NCI-H1417 (cell line): ENCODE measurements at regions not wholly inside any gene's neighbourhood (a gene's known extent, or its start where the extent isn't known, plus 50 kb on each side); places are given as distances from the start of the nearest gene placed in this dataset.
A peak's percentile ranks its signal among the peaks of the same experiment; 100 is the strongest.

Experiments
- DNase-seq, 3 experiments: peaks; one replicate each; lab custom pipeline; 2025; lab: John Stamatoyannopoulos, UW

- DNase-seq = no peak
These were observed 896.8 kb downstream of the EPHA7 start for GRCh38 chr6:92522589-92522988.

- DNase-seq = no peak
These were observed 897.8 kb downstream of the EPHA7 start for GRCh38 chr6:92521553-92521952.

- no peak for DNase-seq
These were observed 909.2 kb downstream of the EPHA7 start for GRCh38 chr6:92510137-92510536.

- DNase-seq = no peak
These were observed 911.8 kb downstream of the EPHA7 start for GRCh38 chr6:92507552-92507951.

- DNase-seq = peak in 2 of 3 experiments; percentile 1 to 55
These were observed 914.9 kb downstream of the EPHA7 start for GRCh38 chr6:92504509-92504908.

- peak in 1 of 3 experiments; percentile 3 for DNase-seq
These were observed 922.1 kb downstream of the EPHA7 start for GRCh38 chr6:92497281-92497680.

GRCh38 chr6:92496527-92496926 lies 922.8 kb downstream of the EPHA7 start:
- DNase-seq = no peak

- no peak for DNase-seq
These were observed 924.1 kb downstream of the EPHA7 start for GRCh38 chr6:92495242-92495641.

- DNase-seq = no peak
These were observed 933.9 kb downstream of the EPHA7 start for GRCh38 chr6:92485487-92485886.

GRCh38 chr6:92479831-92480230 lies 939.5 kb downstream of the EPHA7 start:
- peak in 1 of 3 experiments; percentile 34 for DNase-seq

GRCh38 chr6:92473056-92473455 lies 946.3 kb downstream of the EPHA7 start:
- DNase-seq = no peak

GRCh38 chr6:92469186-92469828 lies 950.1 kb downstream of the EPHA7 start:
- DNase-seq = no peak

- DNase-seq = no peak
These were observed 951.3 kb downstream of the EPHA7 start for GRCh38 chr6:92468066-92468465.

- no peak for DNase-seq
These were observed 959.2 kb downstream of the EPHA7 start for GRCh38 chr6:92460133-92460532.

- no peak for DNase-seq
These were observed 959.8 kb downstream of the EPHA7 start for GRCh38 chr6:92459606-92460005.

- DNase-seq = no peak
These were observed 973.3 kb downstream of the EPHA7 start for GRCh38 chr6:92446052-92446451.

GRCh38 chr6:92433911-92434310 lies 985.4 kb downstream of the EPHA7 start:
- no peak for DNase-seq

GRCh38 chr6:92431502-92431901 lies 987.9 kb downstream of the EPHA7 start:
- DNase-seq = no peak

- no peak for DNase-seq
These were observed 990.9 kb downstream of the EPHA7 start for GRCh38 chr6:92428448-92428847.

GRCh38 chr6:92427453-92427852 lies 991.9 kb downstream of the EPHA7 start:
- no peak for DNase-seq

GRCh38 chr6:92415656-92416055 lies 1003.7 kb downstream of the EPHA7 start:
- no peak for DNase-seq

- DNase-seq = no peak
These were observed 1011.0 kb downstream of the EPHA7 start for GRCh38 chr6:92408350-92408749.

GRCh38 chr6:92404281-92404680 lies 1015.1 kb downstream of the EPHA7 start:
- DNase-seq = no peak

- no peak for DNase-seq
These were observed 1019.4 kb downstream of the EPHA7 start for GRCh38 chr6:92399911-92400310.
